HT1080 (cell line): ENCODE measurements at regions not wholly inside any gene's neighbourhood (a gene's known extent, or its start where the extent isn't known, plus 50 kb on each side); places are given as distances from the start of the nearest gene placed in this dataset.
"Not testable (repeated sequence)": the region's sequence is repeated elsewhere in the genome, so short reads cannot be mapped to it uniquely, and the experiment has no call there.

ENCODE experiments used
- DNase-seq: peaks from one replicate; pipeline ENCODE4 v3.0.0-alpha.2; 2015; ENCODE audit warnings: low read depth

DNA sequence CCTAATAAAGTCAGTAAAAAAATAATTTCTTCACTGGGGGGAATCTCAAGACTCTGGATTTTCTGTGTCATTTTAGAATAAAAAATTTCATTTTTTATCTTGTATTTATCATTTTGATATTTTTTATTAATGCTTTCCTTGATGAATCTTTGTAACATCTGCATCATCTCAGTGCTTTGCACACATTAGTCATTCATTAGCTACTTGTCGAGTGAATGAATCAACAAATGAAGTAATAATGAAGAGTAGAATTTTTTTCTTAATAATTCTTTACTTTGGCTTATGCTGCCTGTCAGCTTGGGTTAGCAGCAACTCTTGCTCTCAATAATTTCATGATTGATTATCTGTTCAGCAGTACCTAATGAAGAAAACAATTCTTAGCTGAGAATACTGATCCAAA, 530.8 kb downstream of the GRXCR1 start:
- no peak for DNase-seq

DNA sequence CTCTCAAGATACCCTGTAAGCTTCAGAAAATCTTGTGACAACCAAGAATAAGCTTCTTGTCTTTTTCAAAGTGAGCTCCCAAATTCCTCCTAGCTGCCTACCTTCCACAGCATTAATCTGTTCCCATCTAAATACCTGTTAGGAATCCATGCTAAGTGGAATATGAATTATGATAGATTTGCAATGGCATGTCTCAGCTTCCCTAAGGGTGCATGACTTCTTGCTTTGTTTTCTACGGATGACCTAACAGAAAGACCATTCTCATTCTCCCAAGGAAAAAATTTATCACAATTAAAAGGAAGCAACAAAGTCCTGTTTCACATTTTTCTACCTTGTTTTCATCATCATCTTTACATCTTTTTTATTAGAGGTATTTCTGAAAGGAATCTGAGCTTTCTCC, 532.7 kb downstream of the GRXCR1 start:
- no peak for DNase-seq

DNA sequence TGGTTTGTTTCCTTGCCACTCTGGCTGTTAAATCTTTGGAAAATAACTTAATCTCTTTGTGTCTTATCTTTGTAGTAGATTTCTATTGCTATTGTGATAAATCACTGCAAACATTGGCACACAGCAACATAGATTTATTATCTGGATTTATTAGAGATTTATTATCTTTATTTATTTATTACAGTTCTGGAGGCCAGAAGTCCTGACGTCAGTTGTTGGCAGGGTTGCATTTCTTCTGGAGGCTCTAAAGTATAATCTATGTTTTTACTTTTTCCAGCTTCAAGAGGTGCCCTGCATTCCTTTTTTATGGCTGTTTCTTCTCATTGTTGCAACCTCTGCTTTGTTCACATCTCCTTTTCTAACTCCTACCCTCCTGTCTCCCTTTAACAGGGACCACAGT, 542.8 kb downstream of the GRXCR1 start:
- no peak for DNase-seq

DNA sequence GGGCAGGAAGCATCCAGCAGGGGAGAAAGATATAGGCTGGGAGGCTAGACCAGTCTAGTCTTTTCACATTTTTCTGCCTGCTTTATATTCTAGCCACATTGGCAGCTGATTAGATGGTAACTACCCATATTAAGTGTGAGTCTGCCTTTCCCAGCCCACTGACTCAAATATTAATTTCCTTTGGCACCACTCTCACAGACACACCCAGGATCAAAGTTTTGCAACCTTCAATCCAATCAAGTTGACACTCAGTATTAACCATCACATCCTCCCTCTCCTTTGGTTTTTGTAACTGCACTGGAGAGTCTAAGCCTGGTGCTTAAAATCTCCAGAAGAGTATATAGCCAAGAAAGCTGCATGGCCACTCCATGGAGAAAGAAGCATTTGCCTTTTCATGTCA, 560.4 kb downstream of the GRXCR1 start:
- DNase-seq, result no peak

DNA sequence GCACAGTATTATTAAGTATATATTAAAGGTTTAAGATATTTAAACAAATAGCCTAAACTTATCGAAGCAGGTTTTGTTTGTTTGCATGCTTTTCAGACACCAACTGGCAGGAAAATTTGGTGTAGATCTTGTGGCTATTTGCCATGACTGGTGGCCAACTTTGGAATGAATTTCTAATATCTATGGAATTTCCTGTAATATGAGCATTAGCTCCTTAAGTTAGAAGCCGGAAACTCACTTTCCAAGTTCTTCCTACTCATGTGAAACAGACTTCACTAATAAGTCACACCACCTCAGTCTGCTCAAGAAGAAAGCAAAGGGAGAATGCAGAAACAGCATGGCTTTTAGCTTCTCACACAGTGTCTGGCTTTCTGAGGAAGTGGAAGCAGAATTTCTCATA, 563.9 kb downstream of the GRXCR1 start:
- DNase-seq, result peak; percentile 73

DNA sequence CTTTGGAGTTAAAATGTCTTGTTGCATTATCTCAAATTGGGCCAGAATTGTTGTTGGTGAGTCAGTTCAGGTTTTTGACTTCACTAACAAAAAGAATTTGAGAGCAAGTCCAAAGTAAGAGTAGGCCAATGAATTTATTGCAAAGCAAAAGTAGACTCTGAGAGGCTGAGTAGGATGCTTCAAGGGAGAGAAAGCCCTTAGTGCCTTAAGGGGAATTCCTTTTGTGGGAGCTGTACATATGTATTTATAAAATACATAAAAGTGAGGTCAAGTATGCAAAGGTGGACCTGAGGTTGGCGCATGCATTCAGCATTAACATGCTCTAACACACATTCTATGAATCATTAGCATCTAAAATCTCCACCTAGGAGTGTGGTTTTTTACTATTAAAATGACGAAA, 565.4 kb downstream of the GRXCR1 start:
- DNase-seq, result no peak

DNA sequence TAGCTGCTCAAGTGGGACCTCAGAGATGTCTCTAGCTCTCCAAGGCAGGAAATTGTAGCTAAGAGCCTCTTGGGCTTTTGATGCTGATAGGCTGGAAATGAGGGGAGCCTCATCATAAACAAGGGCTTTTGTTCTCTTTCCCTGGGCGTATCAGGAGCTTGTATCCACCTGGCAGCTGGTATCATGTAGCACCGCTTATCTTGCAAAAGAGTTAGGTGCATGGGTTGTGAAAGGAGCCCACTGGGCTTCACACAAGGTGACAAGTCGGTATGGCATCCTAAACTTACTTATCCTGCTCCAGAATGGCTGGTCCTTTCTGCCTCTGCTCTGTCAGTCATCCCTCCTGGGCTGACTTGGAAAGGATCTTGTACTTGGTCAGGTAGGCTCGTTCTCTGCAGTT, 565.8 kb downstream of the GRXCR1 start:
- DNase-seq, result no peak

DNA sequence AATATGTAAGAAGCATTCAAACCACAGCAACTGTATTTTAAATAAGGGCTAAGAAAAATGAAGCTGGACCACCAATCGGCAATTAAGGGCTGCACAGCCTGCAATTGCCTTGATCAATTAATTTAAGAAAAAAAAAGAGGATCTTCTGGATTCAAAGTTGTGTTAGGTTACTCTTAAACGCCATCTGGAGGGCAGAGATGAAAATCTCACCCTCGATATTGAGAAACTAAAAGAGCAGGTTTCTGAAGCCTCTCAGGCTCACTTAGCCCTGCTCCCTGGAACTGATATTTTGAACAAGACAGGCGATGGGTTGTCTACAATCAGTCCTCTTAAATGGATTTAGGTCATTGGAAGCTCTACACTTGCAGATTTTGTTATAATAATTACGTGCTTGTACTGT, 579.4 kb downstream of the GRXCR1 start:
- peak; percentile 42 for DNase-seq

DNA sequence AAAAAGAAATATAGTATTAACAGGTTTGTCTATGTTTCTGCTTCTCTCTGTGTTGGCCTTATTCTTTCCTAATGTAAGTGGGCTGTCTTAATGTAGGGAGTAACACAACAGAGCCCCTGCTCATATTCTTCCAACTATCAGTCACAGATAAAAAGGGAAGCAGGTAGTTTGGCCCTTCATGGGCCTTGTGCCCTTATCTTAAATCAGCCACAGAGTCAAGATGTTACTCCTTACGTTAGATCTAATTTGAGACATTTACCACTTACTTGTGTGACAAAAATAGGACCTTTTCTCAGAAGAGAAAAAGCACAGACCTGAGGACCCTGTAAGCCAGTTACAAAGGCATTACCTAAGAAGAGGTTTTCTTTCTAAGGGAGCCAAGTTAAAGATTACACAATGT, 589.0 kb downstream of the GRXCR1 start:
- no peak for DNase-seq

DNA sequence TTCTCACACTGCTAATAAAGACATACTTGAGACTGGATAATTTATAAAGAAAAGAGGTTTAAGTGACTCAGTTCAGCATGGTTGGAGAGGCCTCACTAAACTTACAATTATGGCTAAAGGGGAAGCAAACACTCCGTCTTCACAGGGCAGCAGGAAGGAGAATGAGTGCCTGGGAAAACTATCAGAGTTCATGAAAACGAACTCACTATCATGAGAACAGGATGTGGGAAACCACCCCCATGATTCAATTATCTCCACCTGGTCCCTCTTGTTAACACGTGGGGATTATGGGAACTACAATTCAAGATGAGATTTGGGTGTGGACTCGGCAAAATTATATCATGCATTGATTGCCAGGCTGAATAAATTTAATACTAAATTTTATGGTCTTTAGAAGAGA, 592.7 kb downstream of the GRXCR1 start:
- DNase-seq, result peak; percentile 59

DNA sequence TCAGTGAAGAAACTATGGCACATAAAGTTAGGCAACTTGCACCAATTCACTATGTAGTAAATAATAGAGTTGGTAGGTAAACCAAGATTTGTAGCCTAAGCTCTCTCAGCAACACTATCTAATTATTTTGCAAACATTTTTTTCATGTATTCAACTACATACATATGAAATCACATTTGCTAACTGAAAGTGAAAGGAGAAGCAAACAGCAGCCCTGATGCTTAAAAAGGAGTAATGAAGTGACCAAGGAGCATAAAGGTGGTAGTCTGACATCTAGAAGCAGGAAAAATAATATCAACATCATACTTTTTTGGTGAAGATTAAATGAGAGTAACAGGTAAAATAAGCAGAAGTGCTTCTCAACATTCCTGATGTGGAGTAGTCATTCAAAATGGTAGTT, 603.7 kb downstream of the GRXCR1 start:
- no peak for DNase-seq

DNA sequence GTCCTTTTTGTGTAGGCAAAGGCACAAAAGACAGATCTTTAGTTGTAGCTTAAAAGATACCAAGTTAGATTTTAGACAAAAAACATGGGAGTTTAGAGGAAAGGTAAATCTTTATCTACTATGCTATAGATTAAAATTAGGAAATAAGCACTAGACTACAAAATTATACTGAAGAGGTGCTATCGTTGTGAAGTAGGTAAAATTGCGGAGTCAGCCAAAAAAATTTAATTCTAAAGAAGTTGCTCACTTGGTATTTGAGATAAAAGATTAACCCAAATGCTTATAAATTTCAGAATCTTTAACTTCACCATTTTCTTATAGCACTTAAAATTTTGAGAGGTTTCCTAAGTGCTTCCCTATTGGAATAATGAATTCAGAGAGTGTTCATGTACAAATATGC, 604.1 kb downstream of the GRXCR1 start:
- no peak for DNase-seq

DNA sequence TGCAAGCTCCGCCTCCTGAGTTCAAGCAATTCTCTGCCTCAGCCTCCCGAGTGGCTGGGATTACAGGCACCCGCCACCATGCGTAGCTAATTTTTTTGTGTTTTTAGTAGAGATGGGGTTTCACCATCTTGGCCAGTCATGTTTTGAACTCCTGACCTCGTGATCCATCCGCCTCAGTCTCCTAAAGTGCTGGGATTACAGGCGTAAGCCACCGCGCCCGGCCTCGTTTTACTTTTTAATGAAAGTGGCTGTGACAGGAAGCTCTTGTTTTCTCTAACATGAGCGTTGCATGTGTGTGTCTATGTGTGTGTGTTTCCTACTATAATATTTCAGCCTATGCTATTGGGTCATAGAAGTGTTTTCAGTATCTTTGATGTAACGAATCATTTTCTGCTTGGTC, 613.3 kb downstream of the GRXCR1 start:
- DNase-seq, result not testable (repeated sequence)

DNA sequence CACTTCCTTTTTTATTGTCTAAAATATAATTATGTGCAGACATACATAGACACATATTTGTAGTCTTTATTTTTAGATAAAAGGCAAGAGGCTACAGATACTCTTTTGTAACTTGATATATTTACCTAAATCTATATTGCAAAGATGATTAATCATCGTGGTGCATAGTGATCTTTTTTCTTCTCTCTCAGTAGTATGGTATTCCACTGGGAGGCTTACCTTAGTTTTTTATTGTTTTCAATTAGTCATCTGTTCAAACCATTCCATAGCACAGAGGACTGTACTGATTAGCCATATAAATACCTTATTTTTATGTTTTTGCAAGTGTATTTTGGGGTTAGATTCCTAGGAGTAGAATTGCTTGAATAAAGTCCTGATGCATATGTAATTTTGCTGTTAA, 619.7 kb downstream of the GRXCR1 start:
- DNase-seq, result peak; percentile 2

DNA sequence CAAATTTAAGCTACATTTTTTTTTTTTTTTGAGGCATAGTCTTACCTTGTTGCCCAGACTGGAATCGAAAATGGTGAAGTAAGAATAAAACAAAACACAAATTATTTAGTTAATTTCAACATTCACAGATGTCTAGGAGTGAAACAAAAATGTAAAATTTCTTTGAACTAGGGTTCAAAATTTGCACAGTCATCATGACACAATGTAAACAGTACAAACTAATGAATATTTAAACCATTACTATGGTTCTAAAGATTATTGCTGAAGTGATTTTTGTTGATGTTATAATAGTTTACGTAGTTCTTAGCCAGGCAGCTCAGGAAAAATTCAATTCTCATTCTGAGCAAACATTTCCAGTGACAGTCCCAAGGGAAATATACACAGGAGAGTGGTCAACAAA, 633.1 kb downstream of the GRXCR1 start:
- no peak for DNase-seq

DNA sequence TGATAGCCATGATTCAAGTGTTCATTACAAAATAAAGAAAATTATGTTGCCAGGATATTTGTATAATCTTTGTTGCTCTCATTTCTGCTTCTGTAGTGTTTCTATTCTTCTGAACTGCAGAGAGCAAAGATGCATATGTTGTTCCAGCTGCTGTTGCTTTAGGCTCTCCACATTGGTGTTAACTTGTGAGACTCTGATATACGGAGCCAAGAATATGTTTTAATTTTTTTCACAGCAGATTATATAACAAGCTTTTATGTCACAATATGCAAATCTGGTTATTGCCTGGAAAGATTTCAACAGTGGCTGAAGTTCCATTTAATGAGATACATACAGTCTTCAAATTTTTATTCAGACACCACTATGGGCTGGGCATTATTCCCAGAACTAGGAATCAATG, 655.0 kb downstream of the GRXCR1 start:
- DNase-seq, result no peak

DNA sequence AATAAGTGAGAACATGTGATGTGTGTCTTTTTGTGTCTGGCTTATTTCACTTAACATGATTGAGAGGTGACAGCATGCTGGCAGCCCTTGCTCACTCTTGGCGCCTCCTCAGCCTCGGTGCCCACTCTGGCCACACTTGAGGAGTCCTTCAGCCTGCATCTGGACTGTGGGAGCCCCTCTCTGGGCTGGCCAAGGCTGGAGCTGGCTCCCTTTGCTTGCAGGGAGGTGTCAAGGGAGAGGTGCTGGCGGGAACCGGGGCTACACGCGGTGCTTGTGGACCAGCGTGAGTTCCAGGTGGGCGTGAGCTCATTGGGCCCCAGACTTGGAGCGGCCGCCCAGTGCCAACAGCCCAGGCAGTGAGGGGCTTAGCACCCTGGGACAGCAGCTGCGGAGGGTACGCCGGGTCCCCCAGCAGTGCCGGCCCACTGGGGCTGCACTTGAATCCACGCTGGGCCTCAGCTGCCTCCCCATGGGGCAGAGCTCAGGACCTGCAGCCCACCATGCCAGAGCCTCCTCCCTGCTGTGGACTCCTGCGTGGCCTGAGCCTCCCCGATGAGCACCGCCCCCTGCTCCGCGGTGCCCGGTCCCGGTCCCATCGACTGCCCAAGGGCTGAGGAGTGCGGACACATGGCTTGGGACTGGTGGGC, 658.6 kb downstream of the GRXCR1 start:
- no peak for DNase-seq

DNA sequence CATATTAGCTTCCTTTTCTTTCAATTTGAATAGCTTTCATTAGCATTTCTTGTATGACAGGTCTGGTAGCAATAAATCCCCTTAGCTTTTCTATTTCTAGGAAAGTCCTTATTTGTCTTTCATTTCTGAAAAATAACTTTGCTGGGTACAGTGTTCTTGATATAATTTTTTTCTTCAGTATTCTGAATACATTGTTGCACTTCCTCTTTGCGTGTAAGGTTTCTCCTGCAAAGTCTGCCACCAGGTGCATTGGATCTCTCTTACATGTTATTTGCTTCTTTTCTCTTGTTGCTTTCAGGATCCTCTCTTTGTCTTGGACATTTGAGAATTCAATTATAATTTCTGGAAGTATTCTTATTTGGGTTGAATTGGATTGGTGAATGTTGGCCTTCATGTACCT, 663.7 kb downstream of the GRXCR1 start:
- no peak for DNase-seq

DNA sequence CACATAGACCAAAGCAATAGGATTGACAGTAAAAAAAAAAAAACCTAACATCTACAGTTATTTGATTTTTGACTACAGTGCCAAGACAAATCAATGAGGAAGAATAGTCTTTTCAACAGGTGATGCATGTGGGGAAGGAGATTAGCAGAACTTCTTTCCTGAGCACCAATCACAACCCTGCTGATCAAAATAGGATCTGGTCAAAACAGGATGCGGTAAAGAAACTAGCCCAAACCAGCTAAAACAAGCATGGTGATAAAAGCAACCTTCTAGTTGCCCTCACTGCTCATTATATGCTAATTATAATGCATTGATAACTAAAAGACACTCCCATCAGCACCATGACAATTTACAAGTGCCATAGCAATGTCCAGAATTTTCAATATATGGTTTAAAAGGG, 667.5 kb downstream of the GRXCR1 start:
- DNase-seq, result no peak

DNA sequence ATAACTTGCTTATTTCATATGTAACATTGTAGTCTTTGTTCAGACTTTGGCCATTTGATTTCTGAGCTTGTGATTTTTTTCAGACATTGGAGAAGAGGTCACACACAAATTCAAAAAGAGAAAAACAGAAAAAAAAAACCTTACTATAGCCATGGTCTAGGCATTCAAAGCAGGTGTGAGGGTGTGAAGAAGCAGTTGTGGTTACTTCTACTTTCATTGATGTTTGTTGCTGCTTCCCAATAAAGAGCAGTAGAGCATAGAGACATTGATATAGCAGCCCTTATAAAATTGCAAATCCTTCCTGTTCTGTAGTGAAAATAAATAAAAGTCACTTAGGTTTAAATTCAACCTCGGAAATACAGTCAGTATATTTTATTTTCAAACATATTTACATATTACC, 671.6 kb downstream of the GRXCR1 start:
- DNase-seq, result no peak

DNA sequence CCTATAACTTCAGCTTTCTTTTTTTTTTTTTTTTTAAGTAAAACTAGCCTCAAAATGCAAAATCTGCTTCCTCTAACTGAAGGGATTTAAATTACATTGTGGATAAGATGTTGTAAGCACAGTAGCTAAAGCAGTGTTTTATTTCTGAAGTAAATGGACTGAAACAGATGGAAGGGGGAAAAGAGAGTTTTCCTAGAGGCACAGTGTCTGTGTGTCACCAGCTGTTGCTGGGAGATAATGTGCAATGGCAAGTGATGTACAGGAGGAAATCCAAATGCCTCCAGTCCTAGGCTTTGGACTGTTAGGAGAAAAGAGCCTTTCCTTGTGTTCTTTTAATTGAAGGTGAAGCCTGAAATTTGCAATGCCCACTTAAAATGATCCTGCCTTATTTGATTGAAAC, 672.1 kb downstream of the GRXCR1 start:
- no peak for DNase-seq

DNA sequence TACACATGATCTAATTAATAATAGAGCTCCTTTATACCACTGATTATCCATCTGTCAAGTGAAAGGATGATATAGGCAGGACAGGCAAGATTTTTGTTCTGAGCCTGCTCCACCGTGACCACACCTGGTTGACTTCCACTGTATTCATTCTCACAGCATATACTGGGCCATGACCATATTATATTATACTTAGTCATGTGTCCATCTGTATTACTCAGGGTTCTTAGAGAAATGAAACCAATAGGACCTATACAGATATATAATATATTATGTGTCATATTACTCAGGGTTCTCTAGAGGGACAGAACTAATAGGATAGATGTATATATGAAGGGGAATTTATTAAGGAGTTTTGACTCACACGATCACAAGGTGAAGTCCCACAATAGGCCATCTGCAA, 675.1 kb downstream of the GRXCR1 start:
- DNase-seq, result no peak

DNA sequence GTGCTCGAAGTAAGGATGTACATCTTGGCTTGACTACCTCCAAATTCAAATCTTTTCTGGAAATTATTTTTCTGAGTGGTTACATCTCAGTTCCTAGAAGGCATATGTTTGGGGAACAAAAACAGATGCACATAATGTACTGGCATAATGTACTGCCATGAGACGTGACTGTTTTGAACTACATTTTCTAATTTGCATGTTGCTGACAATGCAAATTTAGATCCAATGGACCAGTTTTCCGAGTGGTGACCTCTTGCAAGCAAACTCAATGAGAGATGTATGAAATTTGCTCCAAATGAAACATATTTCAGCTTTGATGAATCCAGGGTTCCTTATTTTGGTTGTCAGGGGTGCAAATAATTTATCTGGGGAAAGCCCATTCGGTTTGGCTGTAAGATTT, 694.3 kb downstream of the GRXCR1 start:
- no peak for DNase-seq

DNA sequence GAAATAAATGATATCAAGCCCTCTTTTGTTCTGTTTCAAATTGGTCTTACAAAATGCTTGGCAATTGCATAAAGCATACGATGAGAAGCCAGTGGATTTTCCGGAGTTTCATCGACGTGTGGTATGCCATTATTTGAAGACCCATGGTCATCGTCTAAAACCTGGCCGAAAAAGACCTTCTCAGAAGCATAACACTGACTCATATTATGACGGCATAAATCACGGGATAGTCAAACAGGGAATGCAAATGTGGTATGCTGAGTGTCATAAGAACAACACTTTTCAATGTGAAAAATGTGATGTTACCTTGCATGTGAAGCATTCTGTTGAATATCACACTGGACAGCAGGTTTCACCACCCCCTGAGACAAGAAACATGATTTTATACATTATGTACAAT, 695.2 kb downstream of the GRXCR1 start:
- DNase-seq, result peak; percentile 23
